H9 (cell line): ENCODE measurements at regions not wholly inside any gene's neighbourhood (a gene's known extent, or its start where the extent isn't known, plus 50 kb on each side); places are given as distances from the start of the nearest gene placed in this dataset.

Source experiments
- DNase-seq: peaks from one replicate; pipeline ENCODE4 v3.0.0-alpha.2; 2017
- H2AFZ ChIP-seq: one replicate; pipeline ENCODE4 v1.6.1; 2013; ENCODE audit warnings: mild to moderate bottlenecking, low read length, control low read depth, moderate library complexity
- H2AK5ac ChIP-seq: 2 replicates; pipeline ENCODE4 v1.6.1; 2013; ENCODE audit warnings: low read length, control low read depth, mixed read lengths; ENCODE audit not compliant: insufficient read length
- H2BK120ac ChIP-seq: one replicate; pipeline ENCODE4 v1.6.1; 2013; ENCODE audit warnings: low read depth, mild to moderate bottlenecking, low read length, control low read depth, inconsistent platforms; ENCODE audit not compliant: poor library complexity, severe bottlenecking
- H2BK12ac ChIP-seq: 2 replicates; pipeline ENCODE4 v1.6.1; 2013; ENCODE audit warnings: low read length, control low read depth, mixed read lengths, low read depth; ENCODE audit not compliant: insufficient read length
- H2BK15ac ChIP-seq: 2 replicates; pipeline ENCODE4 v1.6.1; 2013; ENCODE audit warnings: low read depth, low read length, control low read depth
- H2BK20ac ChIP-seq: one replicate; pipeline ENCODE4 v1.6.1; 2013; ENCODE audit warnings: low read depth, mild to moderate bottlenecking, low read length, control low read depth, inconsistent platforms; ENCODE audit not compliant: poor library complexity, severe bottlenecking
- H2BK5ac ChIP-seq: 2 replicates; pipeline ENCODE4 v1.6.1; 2013; ENCODE audit warnings: low read length, control low read depth, mixed read lengths; ENCODE audit not compliant: insufficient read length
- H3K14ac ChIP-seq: 2 replicates; pipeline ENCODE4 v1.6.1; 2013; ENCODE audit warnings: low read length, control low read depth; ENCODE audit not compliant: insufficient read depth
- H3K18ac ChIP-seq: 2 replicates; pipeline ENCODE4 v1.6.1; 2013; ENCODE audit warnings: low read depth, mild to moderate bottlenecking, mixed read lengths, low read length, control low read depth; ENCODE audit not compliant: insufficient read length
- H3K23ac ChIP-seq: 2 replicates; pipeline ENCODE4 v1.6.1; 2013; ENCODE audit warnings: low read length, control low read depth, mixed read lengths, low read depth; ENCODE audit not compliant: insufficient read length
- H3K23me2 ChIP-seq: 2 replicates; pipeline ENCODE4 v1.6.1; 2013; ENCODE audit warnings: low read depth, mild to moderate bottlenecking, mixed read lengths, low read length, control low read depth; ENCODE audit not compliant: insufficient read length, poor library complexity, severe bottlenecking
- H3K27ac ChIP-seq: 2 replicates; pipeline ENCODE4 v1.5.1; 2013; ENCODE audit warnings: low read length, control low read depth, mixed read lengths, low read depth; ENCODE audit not compliant: insufficient read length
- H3K27me3 ChIP-seq: 2 replicates; pipeline ENCODE4 v1.6.1; 2013; ENCODE audit warnings: low read length, control low read depth, inconsistent platforms; ENCODE audit not compliant: insufficient read depth
- H3K4ac ChIP-seq: 2 replicates; pipeline ENCODE4 v1.6.1; 2013; ENCODE audit warnings: low read depth, mild to moderate bottlenecking, control low read depth, inconsistent platforms, low read length, moderate library complexity
- H3K4me1 ChIP-seq: 2 replicates; pipeline ENCODE4 v1.6.1; 2013; ENCODE audit warnings: low read length, control low read depth, inconsistent platforms; ENCODE audit not compliant: insufficient read depth
- H3K4me2 ChIP-seq: 2 replicates; pipeline ENCODE4 v1.6.1; 2013; ENCODE audit warnings: low read length, control low read depth, mixed read lengths; ENCODE audit not compliant: insufficient read length, insufficient read depth
- H3K56ac ChIP-seq: 2 replicates; pipeline ENCODE4 v1.6.1; 2013; ENCODE audit warnings: low read depth, mild to moderate bottlenecking, mixed read lengths, low read length, control low read depth; ENCODE audit not compliant: insufficient read length
- H3K79me1 ChIP-seq: 2 replicates; pipeline ENCODE4 v1.6.1; 2013; ENCODE audit warnings: low read depth, mild to moderate bottlenecking, moderate library complexity, low read length, control low read depth, inconsistent platforms; ENCODE audit not compliant: insufficient read depth, poor library complexity, severe bottlenecking
- H3K79me2 ChIP-seq: 2 replicates; pipeline ENCODE4 v1.6.1; 2013; ENCODE audit warnings: low read length, control low read depth, inconsistent platforms; ENCODE audit not compliant: insufficient read depth
- H3K9ac ChIP-seq: 2 replicates; pipeline ENCODE4 v1.6.1; 2013; ENCODE audit warnings: low read length, control low read depth, mixed read lengths; ENCODE audit not compliant: insufficient read length; ENCODE audit errors: extremely low read depth
- H3K9me3 ChIP-seq: one replicate; pipeline ENCODE4 v1.6.1; 2013; ENCODE audit warnings: low read depth, low read length, inconsistent platforms; ENCODE audit not compliant: control insufficient read depth
- H3T11ph ChIP-seq: one replicate; pipeline ENCODE4 v1.6.1; 2013; ENCODE audit warnings: mild to moderate bottlenecking, low read length, control low read depth, inconsistent platforms
- H4K20me1 ChIP-seq: one replicate; pipeline ENCODE4 v1.6.1; 2013; ENCODE audit not compliant: control insufficient read depth, insufficient read length, insufficient read depth
- H4K5ac ChIP-seq: 2 replicates; pipeline ENCODE4 v1.6.1; 2013; ENCODE audit warnings: low read depth, mild to moderate bottlenecking, mixed read lengths, low read length, control low read depth; ENCODE audit not compliant: insufficient read length
- H4K8ac ChIP-seq: replicated peaks from 2 replicates; pipeline ENCODE4 v1.6.1; 2013; ENCODE audit warnings: low read length, control low read depth, mixed read lengths, low read depth; ENCODE audit not compliant: insufficient read length
- H4K91ac ChIP-seq: 2 replicates; pipeline ENCODE4 v1.6.1; 2013; ENCODE audit warnings: low read depth, mild to moderate bottlenecking, moderate library complexity, mixed read lengths, low read length, control low read depth; ENCODE audit not compliant: insufficient read length
- H3K27ac Mint-ChIP-seq, 3 experiments: 2 replicates in 2 of 3; 3 replicates in 1 of 3; pipeline ENCODE4 v1.8.0; 2020 to 2021; ENCODE audit warnings: mixed read lengths in 3 of 3, mild to moderate bottlenecking in 1 of 3, moderate library complexity in 1 of 3
- H3K27me3 Mint-ChIP-seq: 2 replicates; pipeline ENCODE4 v1.8.0; 2021; ENCODE audit warnings: low read depth, mild to moderate bottlenecking, moderate library complexity, mixed read lengths
- H3K36me3 Mint-ChIP-seq, 3 experiments: 2 replicates in 2 of 3; 3 replicates in 1 of 3; pipeline ENCODE4 v1.8.0; 2020 to 2021; ENCODE audit warnings: low read depth in 3 of 3, mixed read lengths in 3 of 3; ENCODE audit not compliant: insufficient read depth in 1 of 3
- H3K4me1 Mint-ChIP-seq, 2 experiments: 2 replicates each; pipeline ENCODE4 v1.8.0; 2020; ENCODE audit warnings: mixed read lengths in 2 of 2
- H3K4me3 Mint-ChIP-seq, 2 experiments: 2 replicates in 1 of 2; 3 replicates in 1 of 2; pipeline ENCODE4 v1.8.0; 2020 to 2021; ENCODE audit warnings: mild to moderate bottlenecking in 2 of 2, mixed read lengths in 2 of 2, moderate library complexity in 1 of 2
- H3K9me3 Mint-ChIP-seq, 2 experiments: 2 replicates in 1 of 2; 3 replicates in 1 of 2; pipeline ENCODE4 v1.8.0; 2020; ENCODE audit warnings: mild to moderate bottlenecking in 2 of 2, mixed read lengths in 2 of 2, moderate library complexity in 1 of 2
- CTCF ChIP-seq: fragments of 200-600 bp; sonication (generic); conservative IDR thresholded peaks from 3 replicates; pipeline ENCODE4 v1.8.0; 2021; ENCODE audit warnings: antibody characterized with exemption, mild to moderate bottlenecking
- WGBS: extraction: QIAGEN DNeasy Blood & Tissue Kit; methylation state at CpG from one replicate; pipeline ENCODE4 v1.1.7; 2013; ENCODE audit warnings: missing lambda C conversion rate, low lambda C conversion rate, mixed read lengths; ENCODE audit not compliant: insufficient read length; ENCODE audit errors: extremely low coverage; 5-methylcytosine and 5-hydroxymethylcytosine counted together

GRCh38 chr2:128538396-128538795, 219.7 kb upstream of the HS6ST1 start:
- H3K27ac Mint-ChIP-seq, result peak overlapping the region in 2 of 3 experiments; percentile 70 to 71; a peak in 2 of 7 replicates
- no CpG with 5 or more reads among the region's 2 CpGs for WGBS

More at GRCh38 chr2:128538396-128538795, 219.7 kb upstream of the HS6ST1 start:
- no peak overlapping the region for H4K5ac ChIP-seq
- H3K79me1 ChIP-seq, result no peaks in the 10 kb centered on the region
- no peak overlapping the region for H2BK120ac ChIP-seq
- no peak overlapping the region for H3K9ac ChIP-seq
- H3K9me3 ChIP-seq, result no peaks in the 10 kb centered on the region
- Mint-ChIP-seq H3K27me3 (no peaks in the 10 kb centered on the region; the same call in 1 of the 2 replicates), H3K4me1 (peaks cover 24 to 32% of the 10 kb centered on the region in 2 experiments), H3K36me3 (peaks cover 0 to 5% (median 0%) of the 10 kb centered on the region in 3 experiments; a peak in 3 of 7 replicates), H3K9me3 (peaks cover 0 to 7% of the 10 kb centered on the region in 2 experiments; a peak in 2 of 5 replicates), H3K4me3 (no peak overlapping the region)
- no peak overlapping the region for H3K18ac ChIP-seq
- H3K56ac ChIP-seq, result no peak overlapping the region
- H4K91ac ChIP-seq, result no peak overlapping the region
- no peak overlapping the region for H3T11ph ChIP-seq
- no peak overlapping the region for H2BK20ac ChIP-seq
- H3K27ac ChIP-seq, result no peak overlapping the region
- no peak overlapping the region for H4K8ac ChIP-seq
- no peaks in the 10 kb centered on the region for H3K79me2 ChIP-seq
- no peaks in the 10 kb centered on the region for H4K20me1 ChIP-seq
- H2BK12ac ChIP-seq, result no peak overlapping the region
- no peak overlapping the region for H3K14ac ChIP-seq
- H3K4me2 ChIP-seq, result no peak overlapping the region
- H3K23ac ChIP-seq, result no peak overlapping the region
- H3K4ac ChIP-seq, result no peak overlapping the region
- no peak overlapping the region for H2BK15ac ChIP-seq
- no peak overlapping the region for H2AK5ac ChIP-seq
- DNase-seq, result no peak
- H2AFZ ChIP-seq, result no peak overlapping the region
- no peaks in the 10 kb centered on the region for H3K23me2 ChIP-seq
- 0 out of 2 replicates have a peak, but pooled peaks cover 1% of the 10 kb centered on the region for H3K4me1 ChIP-seq
- H3K27me3 ChIP-seq, result no peaks in the 10 kb centered on the region
- no peak overlapping the region for H2BK5ac ChIP-seq
- no peak for TF ChIP-seq CTCF
